ENCODE measurements at regions not wholly inside any gene's neighbourhood (a gene's known extent, or its start where the extent isn't known, plus 50 kb on each side); places are given as distances from the start of the nearest gene placed in this dataset.

- no peak for ATAC-seq
- SMC1A ChIA-PET (ENCODE audit: uncharacterized antibody, unreplicated experiment): interaction anchor here (1.4 kb wide), 1 partner anchor 11 kb away, joined by 4 read pairs; no protein-coding TSS in a partner anchor
- Histone ChIP-seq H3K4me1 (ENCODE audit: control insufficient read depth, insufficient read depth, low read length) (no peaks in the 10 kb centered on the region), H3K27me3 (replicated peaks in 1 of 2; ENCODE audit: control insufficient read depth in 2 of 2, insufficient read depth in 2 of 2, low read length in 1 of 2) (no peaks in the 10 kb centered on the region), H2AFZ (ENCODE audit: control insufficient read depth, low read depth, low read length) (no peak overlapping the region), H3K27ac (ENCODE audit: control insufficient read depth, insufficient read depth) (no peak overlapping the region), H3K9ac (ENCODE audit: control insufficient read depth, insufficient read depth, low read length) (no peak overlapping the region), H3K9me3 (replicated peaks; ENCODE audit: control insufficient read depth, insufficient read depth, low read length) (no peaks in the 10 kb centered on the region), H4K20me1 (ENCODE audit: control insufficient read depth, insufficient read depth) (no peaks in the 10 kb centered on the region), H3K4me3 (no peak overlapping the region), H3K4me2 (ENCODE audit: control insufficient read depth, insufficient read depth) (no peak overlapping the region), H3K36me3 (ENCODE audit: control insufficient read depth in 2 of 2, insufficient read depth in 2 of 2, low read length in 1 of 2) (no peaks in the 10 kb centered on the region), H3K79me2 (ENCODE audit: control insufficient read depth, insufficient read depth, low read length) (no peaks in the 10 kb centered on the region)
- RAD21 ChIA-PET (ENCODE audit: unreplicated experiment): no interaction called here
- CTCF ChIA-PET: no interaction called here
- no TSS peak for BruUV-seq (replicated peaks)
- in situ Hi-C loops (cut with MboI): no loop called here
- 23% methylated on average over 3 of the region's 3 CpGs for WGBS (ENCODE audit: insufficient coverage, insufficient replicate concordance, low lambda C conversion rate, missing lambda C conversion rate)
- no peak for TF ChIP-seq ASH2L (IDR thresholded peaks at IDR 0.05; ENCODE audit: borderline replicate concordance, low read depth)
- no peak for TF ChIP-seq EP300 (IDR thresholded peaks at IDR 0.05; ENCODE audit: borderline replicate concordance in 1 of 2, control insufficient read depth in 1 of 2, low read depth in 2 of 2, low read length in 2 of 2)
- no peak for TF ChIP-seq CTCF (IDR thresholded peaks at IDR 0.05 in 2 of 3, conservative IDR thresholded peaks at IDR 0.05 in 1 of 3; ENCODE audit: control insufficient read depth in 2 of 3, extremely low read depth in 1 of 3, insufficient read depth in 1 of 3, low read depth in 3 of 3, low read length in 3 of 3)
- TF ChIP-seq NKRF (conservative IDR thresholded peaks at IDR 0.05): no peak
- TF ChIP-seq BRCA1 (IDR thresholded peaks at IDR 0.05; ENCODE audit: low read depth, low read length): no peak
- TF ChIP-seq, protein P1, sequence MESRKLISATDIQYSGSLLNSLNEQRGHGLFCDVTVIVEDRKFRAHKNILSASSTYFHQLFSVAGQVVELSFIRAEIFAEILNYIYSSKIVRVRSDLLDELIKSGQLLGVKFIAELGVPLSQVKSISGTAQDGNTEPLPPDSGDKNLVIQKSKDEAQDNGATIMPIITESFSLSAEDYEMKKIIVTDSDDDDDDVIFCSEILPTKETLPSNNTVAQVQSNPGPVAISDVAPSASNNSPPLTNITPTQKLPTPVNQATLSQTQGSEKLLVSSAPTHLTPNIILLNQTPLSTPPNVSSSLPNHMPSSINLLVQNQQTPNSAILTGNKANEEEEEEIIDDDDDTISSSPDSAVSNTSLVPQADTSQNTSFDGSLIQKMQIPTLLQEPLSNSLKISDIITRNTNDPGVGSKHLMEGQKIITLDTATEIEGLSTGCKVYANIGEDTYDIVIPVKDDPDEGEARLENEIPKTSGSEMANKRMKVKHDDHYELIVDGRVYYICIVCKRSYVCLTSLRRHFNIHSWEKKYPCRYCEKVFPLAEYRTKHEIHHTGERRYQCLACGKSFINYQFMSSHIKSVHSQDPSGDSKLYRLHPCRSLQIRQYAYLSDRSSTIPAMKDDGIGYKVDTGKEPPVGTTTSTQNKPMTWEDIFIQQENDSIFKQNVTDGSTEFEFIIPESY (IDR thresholded peaks at IDR 0.05): no peak
- TF ChIP-seq NR2C1 (IDR thresholded peaks at IDR 0.05): no peak
- TF ChIP-seq SRF (IDR thresholded peaks at IDR 0.05; ENCODE audit: low read depth in 2 of 2, low read length in 2 of 2): no peak
- TF ChIP-seq MXI1 (IDR thresholded peaks at IDR 0.05; ENCODE audit: low read depth, low read length): no peak
- no peak for TF ChIP-seq MLLT1 (IDR thresholded peaks at IDR 0.05)
- TF ChIP-seq, protein P2, sequence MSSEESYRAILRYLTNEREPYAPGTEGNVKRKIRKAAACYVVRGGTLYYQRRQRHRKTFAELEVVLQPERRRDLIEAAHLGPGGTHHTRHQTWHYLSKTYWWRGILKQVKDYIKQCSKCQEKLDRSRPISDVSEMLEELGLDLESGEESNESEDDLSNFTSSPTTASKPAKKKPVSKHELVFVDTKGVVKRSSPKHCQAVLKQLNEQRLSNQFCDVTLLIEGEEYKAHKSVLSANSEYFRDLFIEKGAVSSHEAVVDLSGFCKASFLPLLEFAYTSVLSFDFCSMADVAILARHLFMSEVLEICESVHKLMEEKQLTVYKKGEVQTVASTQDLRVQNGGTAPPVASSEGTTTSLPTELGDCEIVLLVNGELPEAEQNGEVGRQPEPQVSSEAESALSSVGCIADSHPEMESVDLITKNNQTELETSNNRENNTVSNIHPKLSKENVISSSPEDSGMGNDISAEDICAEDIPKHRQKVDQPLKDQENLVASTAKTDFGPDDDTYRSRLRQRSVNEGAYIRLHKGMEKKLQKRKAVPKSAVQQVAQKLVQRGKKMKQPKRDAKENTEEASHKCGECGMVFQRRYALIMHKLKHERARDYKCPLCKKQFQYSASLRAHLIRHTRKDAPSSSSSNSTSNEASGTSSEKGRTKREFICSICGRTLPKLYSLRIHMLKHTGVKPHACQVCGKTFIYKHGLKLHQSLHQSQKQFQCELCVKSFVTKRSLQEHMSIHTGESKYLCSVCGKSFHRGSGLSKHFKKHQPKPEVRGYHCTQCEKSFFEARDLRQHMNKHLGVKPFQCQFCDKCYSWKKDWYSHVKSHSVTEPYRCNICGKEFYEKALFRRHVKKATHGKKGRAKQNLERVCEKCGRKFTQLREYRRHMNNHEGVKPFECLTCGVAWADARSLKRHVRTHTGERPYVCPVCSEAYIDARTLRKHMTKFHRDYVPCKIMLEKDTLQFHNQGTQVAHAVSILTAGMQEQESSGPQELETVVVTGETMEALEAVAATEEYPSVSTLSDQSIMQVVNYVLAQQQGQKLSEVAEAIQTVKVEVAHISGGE (CRISPR knock-in tag; IDR thresholded peaks at IDR 0.05): no peak
- no peak for TF ChIP-seq SMAD1 (IDR thresholded peaks at IDR 0.05; ENCODE audit: low read depth, partially characterized antibody)
- FAIRE-seq: no peak
- POLR2A ChIA-PET: no interaction called here
- no peak for DNase-seq (ENCODE audit: low read depth, low spot score)
- intact Hi-C loops (cut with micrococcal nuclease; ENCODE audit: unreplicated experiment): no loop called here
Measured at GRCh38 chr9:28389411-28389810, 816.1 kb upstream of the C9orf72 start.
